GM20000 (cell line): ENCODE measurements at regions not wholly inside any gene's neighbourhood (a gene's known extent, or its start where the extent isn't known, plus 50 kb on each side); places are given as distances from the start of the nearest gene placed in this dataset.

Experiments
- DNase-seq: peaks from one replicate; pipeline ENCODE4 v3.0.0; 2012; ENCODE audit warnings: low spot score
- CTCF ChIP-seq: IDR thresholded peaks from 2 replicates; pipeline ENCODE4 v1.5.1; 2012; ENCODE audit warnings: mild to moderate bottlenecking, control low read depth; ENCODE audit errors: extremely low read depth, missing control alignments

- no peak for TF ChIP-seq CTCF
- DNase-seq: no peak
These were observed 149.4 kb upstream of the SLC6A11 start for GRCh38 chr3:10666621-10667020.

GRCh38 chr3:10667269-10667668 is 148.8 kb upstream of the SLC6A11 start:
- DNase-seq: no peak
- no peak for TF ChIP-seq CTCF

GRCh38 chr3:10667901-10668476 is 148.0 kb upstream of the SLC6A11 start:
- DNase-seq: no peak

DNA sequence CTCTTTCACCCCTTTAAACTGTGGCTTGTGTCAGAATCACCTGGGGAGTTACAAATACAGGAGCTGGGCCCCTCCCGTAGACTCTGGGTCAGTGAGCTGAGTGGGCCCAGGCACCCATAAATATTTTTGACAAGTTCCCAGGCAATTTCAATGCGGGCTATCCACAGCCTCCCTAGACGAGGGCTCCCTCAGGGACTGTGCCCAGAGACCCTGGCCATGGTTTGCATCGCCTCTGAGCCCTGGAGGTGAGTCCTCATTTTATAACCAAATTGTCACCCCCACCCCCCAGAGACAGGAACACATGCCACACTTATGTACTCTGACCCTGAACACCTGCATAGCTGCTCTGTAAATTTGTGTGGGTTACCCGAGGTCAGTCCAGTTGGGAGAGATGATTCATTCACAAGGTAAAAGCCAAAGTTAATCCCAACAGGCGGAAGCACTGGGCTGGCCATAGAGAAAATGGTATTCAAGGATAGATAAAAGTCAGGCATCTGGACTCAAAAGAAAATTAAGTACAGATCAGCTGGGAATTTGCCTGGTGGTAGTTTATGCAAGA is 146.5 kb upstream of the SLC6A11 start:
- TF ChIP-seq CTCF: no peak

More at GRCh38 chr3:10667901-10668476, 148.0 kb upstream of the SLC6A11 start:
- TF ChIP-seq CTCF: no peak

GRCh38 chr3:10672422-10672821 is 143.6 kb upstream of the SLC6A11 start:
- no peak for TF ChIP-seq CTCF
- DNase-seq: no peak

More for the DNA sequence above, 146.5 kb upstream of the SLC6A11 start:
- no peak for DNase-seq

- DNase-seq: no peak
- TF ChIP-seq CTCF: no peak
These were observed 141.4 kb upstream of the SLC6A11 start for GRCh38 chr3:10674578-10674977.

DNA sequence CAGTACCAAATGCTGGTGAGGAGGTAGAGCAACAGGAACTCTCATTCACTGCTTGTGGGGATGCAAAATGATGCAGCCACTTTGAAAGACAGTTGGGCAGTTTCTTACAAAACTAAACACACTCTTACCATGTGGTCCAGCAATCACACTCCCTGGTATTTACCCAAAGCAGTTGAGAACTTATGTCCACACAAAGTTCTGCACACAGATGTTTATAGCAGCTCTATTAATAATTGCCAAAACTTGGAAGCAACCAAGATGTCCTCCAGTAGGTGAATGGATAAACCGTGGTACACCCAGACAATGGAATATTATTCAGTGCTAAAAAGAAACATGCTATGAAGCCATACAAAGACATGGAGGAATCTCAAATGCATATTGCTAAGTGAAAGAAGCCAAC is 139.1 kb upstream of the SLC6A11 start:
- no peak for TF ChIP-seq CTCF
- DNase-seq: no peak
